Adrenal gland (tissue), 9 donors: ENCODE measurements at regions not wholly inside any gene's neighbourhood (a gene's known extent, or its start where the extent isn't known, plus 50 kb on each side); places are given as distances from the start of the nearest gene placed in this dataset.

Experiments
- DNase-seq, 7 donors: peaks; one replicate each; pipeline ENCODE4 v3.0.0-alpha.2; 2019 to 2020
- H3K27ac ChIP-seq, 5 donors: fragments of 200-600 bp; sonication (generic) in 4 of 5; 1 replicate in 3 of 5; 2 replicates in 2 of 5; pipeline versions ENCODE4 v1.5.1 to v1.8.0; 2016 to 2020; ENCODE audit warnings: mild to moderate bottlenecking in 1 of 5
- H3K27me3 ChIP-seq: fragments of 200-600 bp; 2 replicates; pipeline ENCODE4 v1.8.0; 2021
- H3K36me3 ChIP-seq, 2 donors: fragments of 200-600 bp; replicated peaks in 1 of 2; 1 replicate in 1 of 2; 2 replicates in 1 of 2; pipeline versions ENCODE4 v1.5.1 to v1.8.0; 2018 to 2022
- H3K4me1 ChIP-seq, 2 donors: fragments of 200-600 bp; replicated peaks in 1 of 2; 1 replicate in 1 of 2; 2 replicates in 1 of 2; pipeline versions ENCODE4 v1.5.1 to v1.8.0; 2018 to 2021
- H3K4me3 ChIP-seq, 4 donors: fragments of 200-600 bp; sonication (generic) in 3 of 4; one replicate each; pipeline ENCODE4 v1.5.1; 2016 to 2018
- H3K9me3 ChIP-seq, 3 donors: fragments of 200-600 bp; sonication (generic) in 1 of 3; replicated peaks in 1 of 3; 1 replicate in 2 of 3; 2 replicates in 1 of 3; pipeline versions ENCODE4 v1.5.1 to v1.8.0; 2016 to 2021
- CTCF ChIP-seq, 6 experiments: fragments of 450-650 bp in 4 of 6; fragments of 200-600 bp in 2 of 6; sonication (generic) in 1 of 6; IDR thresholded peaks; 1 replicate in 5 of 6; 2 replicates in 1 of 6; pipeline versions ENCODE4 v1.5.1 to v1.8.0; 2016 to 2021; ENCODE audit warnings: antibody characterized with exemption in 6 of 6, mild to moderate bottlenecking in 2 of 6, moderate library complexity in 1 of 6
- POLR2A ChIP-seq, 2 donors: fragments of 450-650 bp; IDR thresholded peaks; one replicate each; pipeline ENCODE4 v1.6.1; 2017; ENCODE audit warnings: antibody characterized with exemption in 2 of 2, mild to moderate bottlenecking in 2 of 2, moderate library complexity in 1 of 2
- WGBS, 4 donors: extraction: QIAGEN DNeasy Blood & Tissue Kit in 2 of 4; methylation state at CpG; one replicate each; pipeline versions ENCODE4 v1.1.5 to v1.1.7; 2013 to 2017; 5-methylcytosine and 5-hydroxymethylcytosine counted together
- intact Hi-C, 2 donors: fragments of 100-400 bp; cut with DNase I; formaldehyde crosslinking; loops; one replicate each; pipeline versions ENCODE4 v1.14.1 to v1.15.0; 2022 to 2023
- donor health status: healthy with polysubstance abuse.
- donor health status: Bipolar disorder and iron deficiency.
- donor health status: DM: yes; HTN: yes; CAD: no.
- donor health status: DM: no; HTN: no; CAD: no.
- donor health status: DM: no; HTN: no; CAD: no.

GRCh38 chr15:39156646-39157250 lies 424.1 kb upstream of the THBS1 start:
- WGBS, 4 donors, result 40 to 53% (median 50%) methylated on average over 2 of the region's 2 CpGs
- peak overlapping the region in 2 of 5 donors; percentile 10 to 41 for H3K27ac ChIP-seq

GRCh38 chr15:39157882-39158281 lies 423.0 kb upstream of the THBS1 start:
- no peak for TF ChIP-seq POLR2A (IDR thresholded peaks at IDR 0.05)
- no peak for TF ChIP-seq CTCF (IDR thresholded peaks at IDR 0.05)
- H3K36me3 ChIP-seq, result no peaks in the 10 kb centered on the region
- H3K27ac ChIP-seq, result no peak overlapping the region
- no peaks in the 10 kb centered on the region for H3K9me3 ChIP-seq
- no peaks in the 10 kb centered on the region for H3K27me3 ChIP-seq
- H3K4me3 ChIP-seq, result no peak overlapping the region
- H3K4me1 ChIP-seq, result peaks cover 11 to 21% of the 10 kb centered on the region in 2 donors
- DNase-seq, result no peak
- intact Hi-C loops, result no loop called here
- WGBS, 4 donors, result 72 to 92% (median 77%) methylated on average over 1 of the region's 1 CpG

More at GRCh38 chr15:39156646-39157250, 424.1 kb upstream of the THBS1 start:
- Histone ChIP-seq H3K27me3 (no peaks in the 10 kb centered on the region), H3K4me1 (peaks cover 11 to 21% of the 10 kb centered on the region in 2 donors), H3K9me3 (no peaks in the 10 kb centered on the region), H3K4me3 (no peak overlapping the region), H3K36me3 (no peaks in the 10 kb centered on the region)
- DNase-seq, result peak in 4 of 7 donors; percentile 9 to 66 (median 40)
- TF ChIP-seq POLR2A (IDR thresholded peaks at IDR 0.05) (no peak), CTCF (IDR thresholded peaks at IDR 0.05) (no peak)
- intact Hi-C loops, result no loop called here

- no peaks in the 10 kb centered on the region for H3K27me3 ChIP-seq
- H3K4me1 ChIP-seq, result peaks cover 11 to 21% of the 10 kb centered on the region in 2 donors
- TF ChIP-seq CTCF (IDR thresholded peaks at IDR 0.05) (no peak), POLR2A (IDR thresholded peaks at IDR 0.05) (no peak)
- no peak for DNase-seq
- H3K36me3 ChIP-seq, result no peaks in the 10 kb centered on the region
- H3K4me3 ChIP-seq, result no peak overlapping the region
- no peak overlapping the region for H3K27ac ChIP-seq
- intact Hi-C loops, result no loop called here
- H3K9me3 ChIP-seq, result no peaks in the 10 kb centered on the region
Measured at GRCh38 chr15:39159833-39160232, 421.0 kb upstream of the THBS1 start.

- Histone ChIP-seq H3K36me3 (no peaks in the 10 kb centered on the region), H3K9me3 (no peaks in the 10 kb centered on the region), H3K27ac (no peak overlapping the region), H3K27me3 (no peaks in the 10 kb centered on the region), H3K4me1 (peaks cover 6 to 15% of the 10 kb centered on the region in 2 donors), H3K4me3 (no peak overlapping the region)
- DNase-seq, result no peak
- intact Hi-C loops, result no loop called here
- TF ChIP-seq CTCF (IDR thresholded peaks at IDR 0.05) (no peak), POLR2A (IDR thresholded peaks at IDR 0.05) (no peak)
- WGBS, 4 donors, result 89 to 97% (median 93%) methylated on average over 1 of the region's 1 CpG
Measured at GRCh38 chr15:39161096-39161495, 419.8 kb upstream of the THBS1 start.
